ENCODE measurements at regions not wholly inside any gene's neighbourhood (a gene's known extent, or its start where the extent isn't known, plus 50 kb on each side); places are given as distances from the start of the nearest gene placed in this dataset.

- TF ChIP-seq ZBTB21 (CRISPR knock-in tag; IDR thresholded peaks at IDR 0.05; ENCODE audit: borderline replicate concordance) (no peak), HMGXB4 (CRISPR knock-in tag; IDR thresholded peaks at IDR 0.05) (no peak)
Observed at GRCh38 chr6:146881228-146882181, 282.7 kb downstream of the ADGB start (continued).

- H3K4me1 Mint-ChIP-seq, result peaks cover 16% of the 10 kb centered on the region
- no peak overlapping the region for H3K4me3 Mint-ChIP-seq
- ChIA-PET CTCF (no interaction called here), POLR2A (no interaction called here)
- ATAC-seq, result peak; percentile 66
- no peak for DNase-seq (ENCODE audit: low spot score)
- H3K36me3 Mint-ChIP-seq, result no peaks in the 10 kb centered on the region
- H3K27me3 Mint-ChIP-seq (ENCODE audit: low read depth), result no peaks in the 10 kb centered on the region
- no peak overlapping the region for H3K27ac Mint-ChIP-seq
- H3K9me3 Mint-ChIP-seq, result 0 out of 2 replicates have a peak, but pooled peaks cover 8% of the 10 kb centered on the region
- no peak for TF ChIP-seq USF2 (CRISPR knock-in tag; IDR thresholded peaks at IDR 0.05)
- no peak for TF ChIP-seq GABPB1 (CRISPR knock-in tag; IDR thresholded peaks at IDR 0.05)
- no peak for TF ChIP-seq ZNF423 (CRISPR knock-in tag; IDR thresholded peaks at IDR 0.05)
- no peak for TF ChIP-seq E2F1 (CRISPR knock-in tag; IDR thresholded peaks at IDR 0.05)
- no peak for TF ChIP-seq ZNF532 (CRISPR knock-in tag; IDR thresholded peaks at IDR 0.05; ENCODE audit: borderline replicate concordance)
- no peak for TF ChIP-seq ZNF121 (CRISPR knock-in tag; IDR thresholded peaks at IDR 0.05)
- TF ChIP-seq JUN (CRISPR knock-in tag; IDR thresholded peaks at IDR 0.05), result no peak
- no peak for TF ChIP-seq CTCF (IDR thresholded peaks at IDR 0.05)
- no peak for TF ChIP-seq NFATC4 (CRISPR knock-in tag; IDR thresholded peaks at IDR 0.05)
- no peak for TF ChIP-seq ZNF263 (CRISPR knock-in tag; IDR thresholded peaks at IDR 0.05; ENCODE audit: low read depth)
- no peak for TF ChIP-seq KAT7 (CRISPR knock-in tag; IDR thresholded peaks at IDR 0.05; ENCODE audit: borderline replicate concordance)
- no peak for TF ChIP-seq HMGA2 (CRISPR knock-in tag; IDR thresholded peaks at IDR 0.05)
- TF ChIP-seq SMAD4 (CRISPR knock-in tag; IDR thresholded peaks at IDR 0.05), result no peak
- TF ChIP-seq MAX (CRISPR knock-in tag; IDR thresholded peaks at IDR 0.05), result no peak
- no peak for TF ChIP-seq PRRX2 (CRISPR knock-in tag; IDR thresholded peaks at IDR 0.05)
- TF ChIP-seq HMGXB4 (CRISPR knock-in tag; IDR thresholded peaks at IDR 0.05), result no peak
- TF ChIP-seq OVOL2 (CRISPR knock-in tag; IDR thresholded peaks at IDR 0.05; ENCODE audit: borderline replicate concordance), result no peak
- no peak for TF ChIP-seq USF1 (CRISPR knock-in tag; IDR thresholded peaks at IDR 0.05)
Observed at GRCh38 chr6:146883640-146884531, 285.1 kb downstream of the ADGB start.

All from WTC11 (cell line).